H1 (cell line): ENCODE measurements at regions not wholly inside any gene's neighbourhood (a gene's known extent, or its start where the extent isn't known, plus 50 kb on each side); places are given as distances from the start of the nearest gene placed in this dataset.

Experiments
- CTCF ChIA-PET: fragments of 300-600 bp; sonication (Branson Sonifier 250); formaldehyde crosslinking; loops from one replicate; lab custom pipeline; 2021; ENCODE audit not compliant: partially characterized antibody; lab: Charles Lee
- POLR2A ChIA-PET: fragments of 300-600 bp; sonication (Branson Sonifier 250); formaldehyde crosslinking; loops from one replicate; lab custom pipeline; 2021; ENCODE audit warnings: inconsistent platforms; ENCODE audit not compliant: partially characterized antibody; lab: Charles Lee
- DNase-seq, 2 experiments: peaks; one replicate each; pipeline versions ENCODE4 v3.0.0 to v3.0.0-alpha.2; 2010 to 2022; ENCODE audit warnings: low spot score in 2 of 2, low read depth in 1 of 2, mixed read lengths in 1 of 2
- FAIRE-seq: peaks from 2 replicates; lab custom pipeline; 2011; peaks lifted over from hg19 to GRCh38; lab: Jason Lieb, UNC
- H2AFZ ChIP-seq: 2 replicates; pipeline ENCODE4 v1.8.1; 2012; ENCODE audit warnings: low read length, inconsistent platforms
- H2AK5ac ChIP-seq: 2 replicates; pipeline ENCODE4 v1.6.1; 2013; ENCODE audit warnings: low read depth, low read length
- H2BK120ac ChIP-seq: replicated peaks from 2 replicates; pipeline ENCODE3; 2013; ENCODE audit warnings: low read depth, low read length, inconsistent platforms
- H2BK12ac ChIP-seq: 2 replicates; pipeline ENCODE4 v1.6.1; 2013; ENCODE audit warnings: low read depth, low read length
- H2BK15ac ChIP-seq: 2 replicates; pipeline ENCODE4 v1.6.1; 2013; ENCODE audit warnings: low read length
- H2BK20ac ChIP-seq: 2 replicates; pipeline ENCODE4 v1.6.1; 2013; ENCODE audit warnings: low read length
- H2BK5ac ChIP-seq: 2 replicates; pipeline ENCODE4 v1.6.1; 2013; ENCODE audit warnings: low read depth, low read length
- H3K14ac ChIP-seq: 2 replicates; pipeline ENCODE4 v1.6.1; 2013; ENCODE audit warnings: inconsistent platforms; ENCODE audit not compliant: insufficient read length
- H3K18ac ChIP-seq: 2 replicates; pipeline ENCODE4 v1.6.1; 2013; ENCODE audit warnings: low read length; ENCODE audit errors: extremely low read depth
- H3K23ac ChIP-seq: 2 replicates; pipeline ENCODE4 v1.6.1; 2013; ENCODE audit warnings: inconsistent platforms; ENCODE audit not compliant: insufficient read length
- H3K23me2 ChIP-seq: 2 replicates; pipeline ENCODE4 v1.6.1; 2013; ENCODE audit warnings: low read depth, low read length
- H3K27ac ChIP-seq: 2 replicates; pipeline ENCODE4 v1.6.1; 2011; ENCODE audit warnings: low read depth, low read length, inconsistent platforms
- H3K27me3 ChIP-seq, 4 experiments: replicated peaks in 1 of 4; 1 replicate in 1 of 4; 2 replicates in 3 of 4; pipeline versions ENCODE4 v1.6.1 to v1.8.1; 2011 to 2013; ENCODE audit warnings: low read length in 3 of 4, mild to moderate bottlenecking in 3 of 4, inconsistent platforms in 2 of 4, mixed read lengths in 2 of 4, moderate library complexity in 1 of 4; ENCODE audit not compliant: control insufficient read depth in 3 of 4, insufficient read depth in 3 of 4; ENCODE audit errors: extremely low read depth in 1 of 4
- H3K36me3 ChIP-seq, 4 experiments: 2 replicates each; pipeline versions ENCODE4 v1.6.1 to v1.8.1; 2011 to 2013; ENCODE audit warnings: mild to moderate bottlenecking in 4 of 4, low read length in 3 of 4, moderate library complexity in 2 of 4, control low read depth in 1 of 4, inconsistent platforms in 1 of 4; ENCODE audit not compliant: insufficient read depth in 4 of 4, control insufficient read depth in 2 of 4
- H3K4ac ChIP-seq: replicated peaks from 2 replicates; pipeline ENCODE3; 2013; ENCODE audit warnings: low read length, low read depth, mixed read lengths, inconsistent platforms; ENCODE audit not compliant: insufficient read length
- H3K4me1 ChIP-seq, 4 experiments: replicated peaks in 1 of 4; 1 replicate in 1 of 4; 2 replicates in 3 of 4; pipeline versions ENCODE4 v1.6.1 to v1.8.1; 2011 to 2013; ENCODE audit warnings: low read length in 3 of 4, inconsistent platforms in 2 of 4, mixed read lengths in 1 of 4; ENCODE audit not compliant: insufficient read depth in 4 of 4, control insufficient read depth in 3 of 4
- H3K4me2 ChIP-seq, 2 experiments: 2 replicates each; pipeline versions ENCODE4 v1.6.1 to v1.8.1; 2011 to 2013; ENCODE audit warnings: low read depth in 2 of 2, low read length in 2 of 2, control low read depth in 1 of 2, inconsistent platforms in 1 of 2, mild to moderate bottlenecking in 1 of 2; ENCODE audit not compliant: insufficient read depth in 1 of 2
- H3K4me3 ChIP-seq, 4 experiments: fragments of 200-600, 300-600 bp in 1 of 4; sonication (generic), shearing (Covaris generic), sonication (Bioruptor Twin) in 1 of 4; 2 replicates each; pipeline versions ENCODE4 v1.5.1 to v1.8.1; 2011 to 2016; ENCODE audit warnings: low read length in 4 of 4, low read depth in 3 of 4, control low read depth in 2 of 4, inconsistent platforms in 2 of 4, mild to moderate bottlenecking in 2 of 4, mixed read lengths in 1 of 4, moderate library complexity in 1 of 4; ENCODE audit not compliant: insufficient read depth in 2 of 4; ENCODE audit errors: extremely low read depth in 1 of 4
- H3K56ac ChIP-seq: replicated peaks from 2 replicates; pipeline ENCODE3; 2013; ENCODE audit warnings: low read depth, mild to moderate bottlenecking, mixed read lengths, low read length, inconsistent platforms; ENCODE audit not compliant: insufficient read length
- H3K79me1 ChIP-seq: 2 replicates; pipeline ENCODE4 v1.6.1; 2013; ENCODE audit warnings: low read depth, low read length, control low read depth
- H3K79me2 ChIP-seq, 2 experiments: 2 replicates each; pipeline versions ENCODE4 v1.6.1 to v1.8.1; 2012 to 2013; ENCODE audit warnings: low read length in 2 of 2, mild to moderate bottlenecking in 2 of 2, inconsistent platforms in 1 of 2; ENCODE audit not compliant: insufficient read depth in 2 of 2, control insufficient read depth in 1 of 2
- H3K9ac ChIP-seq, 4 experiments: replicated peaks in 1 of 4; 1 replicate in 1 of 4; 2 replicates in 3 of 4; pipeline versions ENCODE4 v1.6.1 to v1.8.1; 2011 to 2013; ENCODE audit warnings: low read depth in 3 of 4, low read length in 3 of 4, control low read depth in 2 of 4, mild to moderate bottlenecking in 2 of 4, moderate library complexity in 2 of 4, inconsistent platforms in 1 of 4; ENCODE audit errors: extremely low read depth in 1 of 4
- H3K9me3 ChIP-seq, 2 experiments: 2 replicates each; pipeline versions ENCODE4 v1.6.1 to v1.8.1; 2012 to 2013; ENCODE audit warnings: mild to moderate bottlenecking in 2 of 2, moderate library complexity in 2 of 2, control low read depth in 1 of 2, inconsistent platforms in 1 of 2, low read depth in 1 of 2, low read length in 1 of 2, mixed read lengths in 1 of 2; ENCODE audit not compliant: insufficient read depth in 2 of 2
- H4K20me1 ChIP-seq, 2 experiments: replicated peaks in 1 of 2; 2 replicates each; pipeline versions ENCODE3 to v1.8.1; 2011 to 2013; ENCODE audit warnings: inconsistent platforms in 2 of 2, low read length in 2 of 2, mild to moderate bottlenecking in 1 of 2; ENCODE audit not compliant: insufficient read depth in 2 of 2, control insufficient read depth in 1 of 2
- H4K5ac ChIP-seq: 2 replicates; pipeline ENCODE4 v1.6.1; 2013; ENCODE audit warnings: low read length, low read depth, mixed read lengths, inconsistent platforms; ENCODE audit not compliant: insufficient read length
- H4K8ac ChIP-seq: 2 replicates; pipeline ENCODE4 v1.8.0; 2013; ENCODE audit warnings: mild to moderate bottlenecking, moderate library complexity, low read length, inconsistent platforms; ENCODE audit not compliant: insufficient read depth; ENCODE audit errors: extremely low read depth
- H4K91ac ChIP-seq: replicated peaks from 2 replicates; pipeline ENCODE3; 2013; ENCODE audit warnings: low read length, mixed read lengths, inconsistent platforms; ENCODE audit not compliant: insufficient read length
- CEBPB ChIP-seq: IDR thresholded peaks from 2 replicates; pipeline ENCODE4 v1.6.1; 2012; ENCODE audit warnings: low read depth, low read length
- EGR1 ChIP-seq: IDR thresholded peaks from 2 replicates; pipeline ENCODE4 v1.6.1; 2011; ENCODE audit warnings: low read depth, low read length, borderline replicate concordance
- TEAD4 ChIP-seq: IDR thresholded peaks from 2 replicates; pipeline ENCODE4 v1.6.1; 2012; ENCODE audit warnings: low read depth, low read length, inconsistent platforms, mixed read lengths
- WGBS, 2 experiments: shearing (Covaris generic) in 1 of 2; methylation state at CpG; one replicate each; pipeline versions ENCODE4 v1.1.6 to v1.1.7; 2013 to 2015; ENCODE audit warnings: low lambda C conversion rate in 2 of 2, mixed read lengths in 2 of 2, inconsistent platforms in 1 of 2, low coverage in 1 of 2, missing lambda C conversion rate in 1 of 2; ENCODE audit not compliant: insufficient replicate concordance in 2 of 2, insufficient coverage in 1 of 2, insufficient read length in 1 of 2; ENCODE audit errors: extremely low coverage in 1 of 2, missing lambda C conversion rate in 1 of 2; 5-methylcytosine and 5-hydroxymethylcytosine counted together

DNA sequence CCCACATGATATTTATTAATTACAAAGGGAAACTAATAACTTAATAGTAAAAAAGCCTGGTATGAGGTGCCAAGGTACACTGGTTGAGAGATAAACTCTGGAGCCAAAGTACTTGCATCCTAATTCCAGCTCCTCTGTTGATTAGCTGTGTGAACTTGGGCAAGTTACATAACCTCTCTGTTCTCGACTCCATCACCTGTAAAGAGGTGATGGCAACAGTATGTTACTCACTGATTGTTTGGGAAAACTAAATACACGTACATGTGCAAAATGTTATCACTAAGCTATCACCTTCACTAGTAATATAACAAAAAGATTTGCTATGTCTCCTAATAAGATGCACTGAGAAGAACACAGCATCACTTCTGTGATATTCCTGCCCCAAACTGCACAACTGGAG is 206.4 kb downstream of the MEX3B start:
- no peak overlapping the region for H3K27ac ChIP-seq
- H3K9ac ChIP-seq, result no peak overlapping the region
- no peak overlapping the region for H2BK5ac ChIP-seq
- 84% methylated on average over 2 of the region's 2 CpGs; no CpG with 5 or more reads in 1 of the 2 experiments for WGBS, 2 experiments
- no peaks in the 10 kb centered on the region for H3K9me3 ChIP-seq
- H2BK20ac ChIP-seq, result no peak overlapping the region
- no peak overlapping the region for H2AFZ ChIP-seq
- no peaks in the 10 kb centered on the region for H3K4me1 ChIP-seq
- no peak overlapping the region for H4K8ac ChIP-seq
- no peaks in the 10 kb centered on the region for H3K23me2 ChIP-seq
- no peaks in the 10 kb centered on the region for H3K27me3 ChIP-seq
- H3K14ac ChIP-seq, result no peak overlapping the region
- H4K5ac ChIP-seq, result no peak overlapping the region
- H3K36me3 ChIP-seq, result no peaks in the 10 kb centered on the region
- H2AK5ac ChIP-seq, result no peak overlapping the region
- H2BK12ac ChIP-seq, result no peak overlapping the region
- H2BK120ac ChIP-seq, result no peak overlapping the region
- ChIA-PET CTCF (no interaction called here), POLR2A (interaction anchor here (0.7 to 1.0 kb wide), 2 partner anchors 9 to 18 kb away, joined by 3 read pairs; no protein-coding TSS in a partner anchor)
- peaks cover 0 to 2% of the 10 kb centered on the region in 2 experiments for H4K20me1 ChIP-seq
- H3K4me2 ChIP-seq, result no peak overlapping the region
- no peak overlapping the region for H3K18ac ChIP-seq
- no peak overlapping the region for H3K4ac ChIP-seq
- DNase-seq, result no peak
- FAIRE-seq, result no peak
- H3K4me3 ChIP-seq, result no peak overlapping the region
- H3K23ac ChIP-seq, result no peak overlapping the region
- H4K91ac ChIP-seq, result no peak overlapping the region
- no peaks in the 10 kb centered on the region for H3K79me2 ChIP-seq
- H3K79me1 ChIP-seq, result no peaks in the 10 kb centered on the region; the same call in 1 of the 2 replicates
- H2BK15ac ChIP-seq, result no peak overlapping the region
- H3K56ac ChIP-seq, result no peak overlapping the region
- TF ChIP-seq TEAD4 (no peak), CEBPB (no peak), EGR1 (no peak)
